ENCODE measurements at regions not wholly inside any gene's neighbourhood (a gene's known extent, or its start where the extent isn't known, plus 50 kb on each side); places are given as distances from the start of the nearest gene placed in this dataset.
"Not testable (repeated sequence)": the region's sequence is repeated elsewhere in the genome, so short reads cannot be mapped to it uniquely, and the experiment has no call there.

DNA sequence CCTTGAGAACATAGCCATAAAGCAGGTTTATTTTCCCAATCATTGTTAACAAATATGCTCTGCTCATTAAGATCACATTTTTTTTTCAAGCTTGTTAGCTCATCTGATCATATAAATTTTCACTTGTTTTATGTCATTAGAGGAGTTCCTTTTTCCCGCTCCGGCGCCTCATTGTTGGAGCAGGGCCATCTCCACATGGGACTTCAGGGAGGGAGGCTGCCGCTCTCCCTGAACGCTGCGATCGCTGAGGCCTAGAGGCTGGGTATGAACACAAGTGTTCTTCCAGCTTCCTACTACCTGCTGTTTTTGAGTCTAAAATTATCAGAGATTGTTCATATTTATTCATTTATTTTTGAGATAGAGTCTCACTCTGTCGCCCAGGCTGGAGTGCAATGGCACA lies 246.9 kb downstream of the MPDZ start:
- Mint-ChIP-seq H3K9me3 (ENCODE audit: unreplicated experiment) (no peaks in the 10 kb centered on the region), H3K4me1 (ENCODE audit: low read depth, unreplicated experiment) (peaks cover 6% of the 10 kb centered on the region), H3K27me3 (ENCODE audit: unreplicated experiment) (peaks cover 2% of the 10 kb centered on the region), H3K36me3 (ENCODE audit: unreplicated experiment) (peaks cover 4% of the 10 kb centered on the region), H3K4me3 (ENCODE audit: unreplicated experiment) (no peak overlapping the region), H3K27ac (ENCODE audit: unreplicated experiment) (no peak overlapping the region)
- TF ChIP-seq, protein P1, sequence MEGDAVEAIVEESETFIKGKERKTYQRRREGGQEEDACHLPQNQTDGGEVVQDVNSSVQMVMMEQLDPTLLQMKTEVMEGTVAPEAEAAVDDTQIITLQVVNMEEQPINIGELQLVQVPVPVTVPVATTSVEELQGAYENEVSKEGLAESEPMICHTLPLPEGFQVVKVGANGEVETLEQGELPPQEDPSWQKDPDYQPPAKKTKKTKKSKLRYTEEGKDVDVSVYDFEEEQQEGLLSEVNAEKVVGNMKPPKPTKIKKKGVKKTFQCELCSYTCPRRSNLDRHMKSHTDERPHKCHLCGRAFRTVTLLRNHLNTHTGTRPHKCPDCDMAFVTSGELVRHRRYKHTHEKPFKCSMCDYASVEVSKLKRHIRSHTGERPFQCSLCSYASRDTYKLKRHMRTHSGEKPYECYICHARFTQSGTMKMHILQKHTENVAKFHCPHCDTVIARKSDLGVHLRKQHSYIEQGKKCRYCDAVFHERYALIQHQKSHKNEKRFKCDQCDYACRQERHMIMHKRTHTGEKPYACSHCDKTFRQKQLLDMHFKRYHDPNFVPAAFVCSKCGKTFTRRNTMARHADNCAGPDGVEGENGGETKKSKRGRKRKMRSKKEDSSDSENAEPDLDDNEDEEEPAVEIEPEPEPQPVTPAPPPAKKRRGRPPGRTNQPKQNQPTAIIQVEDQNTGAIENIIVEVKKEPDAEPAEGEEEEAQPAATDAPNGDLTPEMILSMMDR (IDR thresholded peaks at IDR 0.05; ENCODE audit: partially characterized antibody, unreplicated experiment): no peak
- no peak for DNase-seq

DNA sequence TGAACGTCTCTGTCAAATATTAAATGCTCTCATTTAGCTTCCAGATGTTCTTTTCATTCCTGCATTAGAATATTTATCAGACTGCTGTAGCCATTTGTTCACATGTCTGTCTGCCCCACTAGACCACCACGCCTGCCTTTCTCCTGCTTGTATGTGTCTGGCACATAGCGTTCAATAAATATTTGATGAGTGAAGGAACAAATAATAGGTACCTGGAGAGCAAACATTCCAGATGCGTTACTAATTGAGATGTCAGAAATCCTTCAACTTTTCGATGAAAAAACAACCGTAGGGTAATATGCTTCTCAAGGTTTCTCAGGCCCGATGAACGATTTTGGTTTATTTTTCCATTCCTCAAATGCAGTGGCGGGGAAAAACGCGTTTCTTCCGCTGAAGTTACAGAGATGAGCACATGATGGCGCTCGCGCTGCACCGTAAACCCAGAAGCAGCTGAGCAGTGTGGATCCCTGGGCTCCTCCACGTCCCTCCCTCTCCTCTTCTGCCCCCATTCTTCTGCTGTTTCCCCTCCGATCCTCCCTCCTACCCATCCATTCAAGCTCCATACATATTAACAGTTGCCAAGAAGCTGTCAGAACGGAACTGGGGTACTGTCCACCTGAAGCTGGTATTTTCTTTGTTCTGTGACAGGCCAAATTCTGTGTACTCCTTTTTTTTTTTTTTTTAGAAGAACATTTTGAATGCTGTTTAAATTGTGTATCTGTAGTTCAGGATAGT lies 245.4 kb downstream of the MPDZ start:
- TF ChIP-seq, protein P1 (IDR thresholded peaks at IDR 0.05; ENCODE audit: partially characterized antibody, unreplicated experiment): peak; percentile 71
- Mint-ChIP-seq H3K27ac (ENCODE audit: unreplicated experiment) (peak overlapping the region; percentile 9), H3K36me3 (ENCODE audit: unreplicated experiment) (peaks cover 5% of the 10 kb centered on the region), H3K4me3 (ENCODE audit: unreplicated experiment) (peak overlapping the region; percentile 55), H3K4me1 (ENCODE audit: low read depth, unreplicated experiment) (peaks cover 6% of the 10 kb centered on the region), H3K27me3 (ENCODE audit: unreplicated experiment) (peaks cover 2% of the 10 kb centered on the region), H3K9me3 (ENCODE audit: unreplicated experiment) (no peaks in the 10 kb centered on the region)
- peak; percentile 77 for DNase-seq

GRCh38 chr9:13034694-13035002 lies 244.8 kb downstream of the MPDZ start:
- no peak overlapping the region for H3K27ac Mint-ChIP-seq (ENCODE audit: unreplicated experiment)
- no peaks in the 10 kb centered on the region for H3K9me3 Mint-ChIP-seq (ENCODE audit: unreplicated experiment)
- no peak overlapping the region for H3K4me3 Mint-ChIP-seq (ENCODE audit: unreplicated experiment)
- H3K36me3 Mint-ChIP-seq (ENCODE audit: unreplicated experiment): peaks cover 5% of the 10 kb centered on the region
- no peak for DNase-seq
- TF ChIP-seq, protein P1 (IDR thresholded peaks at IDR 0.05; ENCODE audit: partially characterized antibody, unreplicated experiment): no peak
- H3K27me3 Mint-ChIP-seq (ENCODE audit: unreplicated experiment): no peaks in the 10 kb centered on the region
- H3K4me1 Mint-ChIP-seq (ENCODE audit: low read depth, unreplicated experiment): peaks cover 6% of the 10 kb centered on the region

GRCh38 chr9:13035822-13036221 lies 243.7 kb downstream of the MPDZ start:
- no peak overlapping the region for H3K4me3 Mint-ChIP-seq (ENCODE audit: unreplicated experiment)
- DNase-seq: no peak
- no peaks in the 10 kb centered on the region for H3K9me3 Mint-ChIP-seq (ENCODE audit: unreplicated experiment)
- no peaks in the 10 kb centered on the region for H3K27me3 Mint-ChIP-seq (ENCODE audit: unreplicated experiment)
- peaks cover 6% of the 10 kb centered on the region for H3K4me1 Mint-ChIP-seq (ENCODE audit: low read depth, unreplicated experiment)
- no peak overlapping the region for H3K27ac Mint-ChIP-seq (ENCODE audit: unreplicated experiment)
- H3K36me3 Mint-ChIP-seq (ENCODE audit: unreplicated experiment): peaks cover 5% of the 10 kb centered on the region
- TF ChIP-seq, protein P1 (IDR thresholded peaks at IDR 0.05; ENCODE audit: partially characterized antibody, unreplicated experiment): no peak

- DNase-seq; H3K27ac Mint-ChIP-seq (ENCODE audit: unreplicated experiment); H3K4me3 Mint-ChIP-seq (ENCODE audit: unreplicated experiment); H3K9me3 Mint-ChIP-seq (ENCODE audit: unreplicated experiment); H3K4me1 Mint-ChIP-seq (ENCODE audit: low read depth, unreplicated experiment); H3K36me3 Mint-ChIP-seq (ENCODE audit: unreplicated experiment); H3K27me3 Mint-ChIP-seq (ENCODE audit: unreplicated experiment): not testable (repeated sequence)
Observed at GRCh38 chr9:13037808-13038207, 241.7 kb downstream of the MPDZ start.

Measured in glutamatergic neuron (in vitro differentiated cells).